Gastroesophageal sphincter (tissue), 3 donors: ENCODE measurements at regions not wholly inside any gene's neighbourhood (a gene's known extent, or its start where the extent isn't known, plus 50 kb on each side); places are given as distances from the start of the nearest gene placed in this dataset.

ENCODE experiments used
- CTCF ChIP-seq, 4 experiments: fragments of 200-600 bp in 2 of 4; fragments of 450-650 bp in 2 of 4; sonication (generic) in 1 of 4; IDR thresholded peaks; one replicate each; pipeline ENCODE4 v1.5.1; 2017 to 2019; ENCODE audit warnings: antibody characterized with exemption in 4 of 4, mild to moderate bottlenecking in 2 of 4, moderate library complexity in 2 of 4
- POLR2AphosphoS5 ChIP-seq: sonication (generic); formaldehyde crosslinking; IDR thresholded peaks from one replicate; pipeline ENCODE4 v1.6.1; 2017; ENCODE audit warnings: antibody characterized with exemption

GRCh38 chr10:42921951-42922350 is 139.4 kb downstream of the BMS1 start:
- TF ChIP-seq CTCF (IDR thresholded peaks at IDR 0.05): no peak
- no peak for TF ChIP-seq POLR2AphosphoS5
